ENCODE measurements at regions not wholly inside any gene's neighbourhood (a gene's known extent, or its start where the extent isn't known, plus 50 kb on each side); places are given as distances from the start of the nearest gene placed in this dataset.

DNA sequence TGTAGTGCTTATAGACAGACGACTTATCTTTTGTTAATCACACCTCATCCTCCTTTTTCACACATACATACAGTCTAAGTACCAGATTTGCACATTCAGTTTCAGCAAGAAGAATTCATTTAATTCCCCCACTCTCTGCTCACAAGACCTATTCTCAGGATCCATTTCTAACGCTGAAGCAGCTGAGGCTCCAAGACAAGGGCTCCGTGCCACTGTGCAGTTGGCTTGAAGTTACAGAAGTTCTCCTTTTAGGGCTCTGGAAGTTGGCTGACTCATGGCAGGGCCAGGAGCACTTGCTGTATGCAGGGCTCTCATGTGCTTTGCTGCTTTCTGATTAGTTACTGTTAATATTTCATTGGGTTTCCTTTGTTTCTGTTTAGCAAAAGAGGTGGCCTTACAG is 1566.9 kb upstream of the TMEM132C start:
- no peaks in the 10 kb centered on the region for H3K79me2 ChIP-seq (ENCODE audit: insufficient read depth, low read length)

More for the DNA sequence above, 1566.9 kb upstream of the TMEM132C start:
- Histone ChIP-seq H3K79me1 (ENCODE audit: insufficient read depth, low read depth, low read length, poor library complexity, severe bottlenecking) (no peaks in the 10 kb centered on the region), H4K20me1 (ENCODE audit: control insufficient read depth, insufficient read depth, insufficient read length) (no peaks in the 10 kb centered on the region), H3K9ac (ENCODE audit: extremely low read depth, insufficient read length, low read length) (no peak overlapping the region), H3K4me2 (ENCODE audit: insufficient read depth, insufficient read length, low read length) (no peak overlapping the region), H2BK20ac (ENCODE audit: low read depth, low read length, poor library complexity, severe bottlenecking) (no peak overlapping the region), H3T11ph (ENCODE audit: low read length) (no peak overlapping the region), H3K4ac (ENCODE audit: low read depth, low read length) (no peak overlapping the region), H2BK12ac (ENCODE audit: insufficient read length, low read depth, low read length) (no peak overlapping the region), H3K14ac (ENCODE audit: insufficient read depth, low read length) (no peak overlapping the region), H4K5ac (ENCODE audit: insufficient read length, low read depth, low read length) (no peak overlapping the region), H3K4me1 (ENCODE audit: insufficient read depth, low read length) (no peaks in the 10 kb centered on the region), H2AFZ (ENCODE audit: low read length) (no peak overlapping the region), H3K27me3 (ENCODE audit: insufficient read depth, low read length) (no peaks in the 10 kb centered on the region), H3K27ac (ENCODE audit: insufficient read length, low read depth, low read length) (no peak overlapping the region), H4K91ac (ENCODE audit: insufficient read length, low read depth, low read length) (no peak overlapping the region), H3K56ac (ENCODE audit: insufficient read length, low read depth, low read length) (no peak overlapping the region), H2BK15ac (ENCODE audit: low read depth, low read length) (no peak overlapping the region), H3K9me3 (ENCODE audit: control insufficient read depth, low read depth, low read length) (no peaks in the 10 kb centered on the region), H3K23ac (ENCODE audit: insufficient read length, low read depth, low read length) (no peak overlapping the region), H3K23me2 (ENCODE audit: insufficient read length, low read depth, low read length, poor library complexity, severe bottlenecking) (no peaks in the 10 kb centered on the region), H2BK5ac (ENCODE audit: insufficient read length, low read length) (no peak overlapping the region), H2AK5ac (ENCODE audit: insufficient read length, low read length) (no peak overlapping the region), H3K18ac (ENCODE audit: insufficient read length, low read depth, low read length) (no peak overlapping the region), H2BK120ac (ENCODE audit: low read depth, low read length, poor library complexity, severe bottlenecking) (no peak overlapping the region), H4K8ac (replicated peaks; ENCODE audit: insufficient read length, low read depth, low read length) (no peak overlapping the region)
- Mint-ChIP-seq H3K9me3 (peaks cover 2 to 5% of the 10 kb centered on the region in 2 experiments; a peak in 3 of 5 replicates), H3K4me1 (no peaks in the 10 kb centered on the region), H3K36me3 (ENCODE audit: insufficient read depth in 1 of 3, low read depth in 3 of 3) (no peaks in the 10 kb centered on the region), H3K4me3 (no peak overlapping the region), H3K27me3 (ENCODE audit: low read depth) (no peaks in the 10 kb centered on the region; the same call in 1 of the 2 replicates), H3K27ac (no peak overlapping the region)
- no peak for DNase-seq
- TF ChIP-seq, protein P1, sequence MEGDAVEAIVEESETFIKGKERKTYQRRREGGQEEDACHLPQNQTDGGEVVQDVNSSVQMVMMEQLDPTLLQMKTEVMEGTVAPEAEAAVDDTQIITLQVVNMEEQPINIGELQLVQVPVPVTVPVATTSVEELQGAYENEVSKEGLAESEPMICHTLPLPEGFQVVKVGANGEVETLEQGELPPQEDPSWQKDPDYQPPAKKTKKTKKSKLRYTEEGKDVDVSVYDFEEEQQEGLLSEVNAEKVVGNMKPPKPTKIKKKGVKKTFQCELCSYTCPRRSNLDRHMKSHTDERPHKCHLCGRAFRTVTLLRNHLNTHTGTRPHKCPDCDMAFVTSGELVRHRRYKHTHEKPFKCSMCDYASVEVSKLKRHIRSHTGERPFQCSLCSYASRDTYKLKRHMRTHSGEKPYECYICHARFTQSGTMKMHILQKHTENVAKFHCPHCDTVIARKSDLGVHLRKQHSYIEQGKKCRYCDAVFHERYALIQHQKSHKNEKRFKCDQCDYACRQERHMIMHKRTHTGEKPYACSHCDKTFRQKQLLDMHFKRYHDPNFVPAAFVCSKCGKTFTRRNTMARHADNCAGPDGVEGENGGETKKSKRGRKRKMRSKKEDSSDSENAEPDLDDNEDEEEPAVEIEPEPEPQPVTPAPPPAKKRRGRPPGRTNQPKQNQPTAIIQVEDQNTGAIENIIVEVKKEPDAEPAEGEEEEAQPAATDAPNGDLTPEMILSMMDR (conservative IDR thresholded peaks at IDR 0.05), result no peak
- WGBS (ENCODE audit: extremely low coverage, insufficient read length, low lambda C conversion rate), result no CpG with 5 or more reads among the region's 3 CpGs

Measured in H9 (cell line).